Prostate gland (tissue), 2 donors: ENCODE measurements at regions not wholly inside any gene's neighbourhood (a gene's known extent, or its start where the extent isn't known, plus 50 kb on each side); places are given as distances from the start of the nearest gene placed in this dataset.

ENCODE experiments used
- POLR2A ChIP-seq: fragments of 450-650 bp; IDR thresholded peaks from one replicate; pipeline ENCODE4 v1.6.1; 2016; ENCODE audit warnings: antibody characterized with exemption, mild to moderate bottlenecking
- TF ChIP-seq, protein P1 (sequence below), 4 experiments: fragments of 200-600 bp in 2 of 4; fragments of 450-650 bp in 2 of 4; sonication (generic) in 2 of 4; IDR thresholded peaks; 1 replicate in 3 of 4; 2 replicates in 1 of 4; pipeline ENCODE4 v1.5.1; 2016 to 2019; ENCODE audit warnings: antibody characterized with exemption in 4 of 4, mild to moderate bottlenecking in 2 of 4, moderate library complexity in 2 of 4

DNA sequence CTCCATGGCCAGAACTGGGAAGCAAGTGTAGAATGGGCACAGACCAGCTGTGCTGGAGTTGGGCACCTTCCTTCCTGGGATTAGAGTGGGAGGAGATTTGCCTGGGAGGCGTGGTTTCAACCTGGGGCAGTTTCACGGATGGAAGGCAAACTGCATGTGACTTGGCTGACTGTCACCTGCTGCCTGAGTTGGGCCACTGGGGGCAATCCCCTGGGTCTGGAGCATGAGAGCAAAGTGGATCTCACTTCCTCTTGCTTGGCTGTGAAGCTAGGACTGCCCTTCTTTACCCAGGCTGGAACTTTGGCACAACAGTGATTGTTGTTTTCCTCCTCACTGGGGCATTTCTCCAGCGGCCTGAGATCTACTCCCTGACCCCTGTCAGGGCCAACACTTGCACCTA lies 1247.0 kb upstream of the EPHA6 start:
- TF ChIP-seq, protein P1, sequence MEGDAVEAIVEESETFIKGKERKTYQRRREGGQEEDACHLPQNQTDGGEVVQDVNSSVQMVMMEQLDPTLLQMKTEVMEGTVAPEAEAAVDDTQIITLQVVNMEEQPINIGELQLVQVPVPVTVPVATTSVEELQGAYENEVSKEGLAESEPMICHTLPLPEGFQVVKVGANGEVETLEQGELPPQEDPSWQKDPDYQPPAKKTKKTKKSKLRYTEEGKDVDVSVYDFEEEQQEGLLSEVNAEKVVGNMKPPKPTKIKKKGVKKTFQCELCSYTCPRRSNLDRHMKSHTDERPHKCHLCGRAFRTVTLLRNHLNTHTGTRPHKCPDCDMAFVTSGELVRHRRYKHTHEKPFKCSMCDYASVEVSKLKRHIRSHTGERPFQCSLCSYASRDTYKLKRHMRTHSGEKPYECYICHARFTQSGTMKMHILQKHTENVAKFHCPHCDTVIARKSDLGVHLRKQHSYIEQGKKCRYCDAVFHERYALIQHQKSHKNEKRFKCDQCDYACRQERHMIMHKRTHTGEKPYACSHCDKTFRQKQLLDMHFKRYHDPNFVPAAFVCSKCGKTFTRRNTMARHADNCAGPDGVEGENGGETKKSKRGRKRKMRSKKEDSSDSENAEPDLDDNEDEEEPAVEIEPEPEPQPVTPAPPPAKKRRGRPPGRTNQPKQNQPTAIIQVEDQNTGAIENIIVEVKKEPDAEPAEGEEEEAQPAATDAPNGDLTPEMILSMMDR (IDR thresholded peaks at IDR 0.05): no peak
- no peak for TF ChIP-seq POLR2A
